Keratinocyte (primary cell): ENCODE measurements at regions not wholly inside any gene's neighbourhood (a gene's known extent, or its start where the extent isn't known, plus 50 kb on each side); places are given as distances from the start of the nearest gene placed in this dataset.

Experiments used
- DNase-seq: peaks from one replicate; pipeline ENCODE4 v3.0.0-alpha.2; 2011; ENCODE audit warnings: low read depth, missing footprints, low spot score
- FAIRE-seq: peaks from 2 replicates; lab custom pipeline; 2011; peaks lifted over from hg19 to GRCh38; lab: Jason Lieb, UNC
- H2AFZ ChIP-seq: 2 replicates; pipeline ENCODE4 v1.6.0; 2012; ENCODE audit warnings: low read length, control low read depth, inconsistent platforms; ENCODE audit not compliant: control insufficient read depth
- H3K27ac ChIP-seq: 2 replicates; pipeline ENCODE4 v1.5.1; 2011; ENCODE audit warnings: low read length; ENCODE audit not compliant: control insufficient read depth, insufficient read depth
- H3K27me3 ChIP-seq: 3 replicates; pipeline ENCODE4 v1.6.0; 2011; ENCODE audit warnings: low read length; ENCODE audit not compliant: control insufficient read depth, insufficient read depth; ENCODE audit errors: extremely low read depth
- H3K36me3 ChIP-seq, 2 experiments: 2 replicates in 1 of 2; 3 replicates in 1 of 2; pipeline ENCODE4 v1.5.1; 2011; ENCODE audit warnings: low read length in 2 of 2, mild to moderate bottlenecking in 1 of 2; ENCODE audit not compliant: control insufficient read depth in 2 of 2, insufficient read depth in 2 of 2; ENCODE audit errors: extremely low read depth in 1 of 2
- H3K4me1 ChIP-seq: 3 replicates; pipeline ENCODE4 v1.5.1; 2011; ENCODE audit warnings: low read length; ENCODE audit not compliant: control insufficient read depth, insufficient read depth; ENCODE audit errors: extremely low read depth
- H3K4me2 ChIP-seq: 3 replicates; pipeline ENCODE4 v1.6.0; 2011; ENCODE audit warnings: low read depth, low read length; ENCODE audit not compliant: control insufficient read depth, insufficient read depth; ENCODE audit errors: extremely low read depth
- H3K4me3 ChIP-seq, 3 experiments: fragments of 200-600 bp in 1 of 3; sonication (generic) in 1 of 3; 2 replicates in 2 of 3; 3 replicates in 1 of 3; pipeline ENCODE4 v1.5.1; 2011 to 2016; ENCODE audit warnings: low read length in 3 of 3, mild to moderate bottlenecking in 3 of 3, control low read depth in 2 of 3, inconsistent platforms in 1 of 3, low read depth in 1 of 3, mixed read lengths in 1 of 3, mixed run types in 1 of 3, moderate library complexity in 1 of 3; ENCODE audit not compliant: control insufficient read depth in 2 of 3, insufficient read depth in 2 of 3; ENCODE audit errors: extremely low read depth in 1 of 3
- H3K79me2 ChIP-seq: 2 replicates; pipeline ENCODE4 v1.6.0; 2012; ENCODE audit warnings: low read length; ENCODE audit not compliant: control insufficient read depth, insufficient read depth
- H3K9ac ChIP-seq: 3 replicates; pipeline ENCODE4 v1.6.0; 2011; ENCODE audit warnings: low read length; ENCODE audit not compliant: control insufficient read depth, insufficient read depth; ENCODE audit errors: extremely low read depth
- H3K9me1 ChIP-seq: 3 replicates; pipeline ENCODE4 v1.6.0; 2011; ENCODE audit warnings: low read length; ENCODE audit not compliant: control insufficient read depth, insufficient read depth; ENCODE audit errors: extremely low read depth
- H3K9me3 ChIP-seq: 2 replicates; pipeline ENCODE4 v1.5.1; 2012; ENCODE audit warnings: low read depth, low read length; ENCODE audit not compliant: control insufficient read depth
- H4K20me1 ChIP-seq: 3 replicates; pipeline ENCODE4 v1.6.0; 2011; ENCODE audit warnings: low read length; ENCODE audit not compliant: control insufficient read depth, insufficient read depth; ENCODE audit errors: extremely low read depth
- CTCF ChIP-seq, 3 experiments: IDR thresholded peaks in 1 of 3; conservative IDR thresholded peaks in 1 of 3; optimal IDR thresholded peaks in 1 of 3; 2 replicates in 2 of 3; 3 replicates in 1 of 3; pipeline versions ENCODE3 to v1.5.1; 2011; ENCODE audit warnings: low read length in 3 of 3, mild to moderate bottlenecking in 3 of 3, moderate library complexity in 2 of 3, control low read depth in 1 of 3, inconsistent platforms in 1 of 3; ENCODE audit not compliant: insufficient read depth in 2 of 3; ENCODE audit errors: extremely low read depth in 1 of 3
- EZH2 ChIP-seq: IDR thresholded peaks from one replicate; pipeline ENCODE4 v1.6.1; 2012; ENCODE audit warnings: inconsistent platforms, mild to moderate bottlenecking, low read length, moderate library complexity
- dilution Hi-C: fragments of 300-500 bp; cut with MboI; formaldehyde crosslinking; loops from one replicate; pipeline ENCODE4 v1.7.0; 2020; ENCODE audit warnings: low sequenced_read_pairs; ENCODE audit not compliant: extremely low pct_ligation_motif_present

- Histone ChIP-seq H3K4me1 (no peaks in the 10 kb centered on the region), H2AFZ (no peak overlapping the region), H3K27ac (no peak overlapping the region), H3K4me3 (no peak overlapping the region), H3K9me3 (no peaks in the 10 kb centered on the region), H4K20me1 (no peaks in the 10 kb centered on the region), H3K9me1 (no peaks in the 10 kb centered on the region), H3K9ac (no peak overlapping the region), H3K27me3 (peaks cover 18% of the 10 kb centered on the region), H3K36me3 (no peaks in the 10 kb centered on the region), H3K79me2 (no peaks in the 10 kb centered on the region), H3K4me2 (no peak overlapping the region)
- TF ChIP-seq CTCF (optimal IDR thresholded peaks at IDR 0.05 in 1 of 3, IDR thresholded peaks at IDR 0.05 in 1 of 3, conservative IDR thresholded peaks at IDR 0.05 in 1 of 3; ENCODE audit: extremely low read depth in 1 of 3, insufficient read depth in 2 of 3, low read length in 3 of 3) (no peak), EZH2 (no peak)
- no peak for FAIRE-seq
- no peak for DNase-seq
- dilution Hi-C loops = no loop called here
Measured at GRCh38 chr18:22676423-22676822, 256.7 kb upstream of the RBBP8 start.

- no peaks in the 10 kb centered on the region for H3K36me3 ChIP-seq
- FAIRE-seq (no peak), DNase-seq (no peak)
- no peaks in the 10 kb centered on the region for H3K79me2 ChIP-seq
- H3K4me1 ChIP-seq = no peaks in the 10 kb centered on the region
- dilution Hi-C loops = no loop called here
- H3K27ac ChIP-seq = no peak overlapping the region
- no peaks in the 10 kb centered on the region for H4K20me1 ChIP-seq
- no peaks in the 10 kb centered on the region for H3K9me1 ChIP-seq
- no peak overlapping the region for H3K9ac ChIP-seq
- H3K4me2 ChIP-seq = no peak overlapping the region
- H3K9me3 ChIP-seq = no peaks in the 10 kb centered on the region
- TF ChIP-seq CTCF (optimal IDR thresholded peaks at IDR 0.05 in 1 of 3, IDR thresholded peaks at IDR 0.05 in 1 of 3, conservative IDR thresholded peaks at IDR 0.05 in 1 of 3; ENCODE audit: extremely low read depth in 1 of 3, insufficient read depth in 2 of 3, low read length in 3 of 3) = no peak
- no peak for TF ChIP-seq EZH2
- H2AFZ ChIP-seq = no peak overlapping the region
- H3K27me3 ChIP-seq = peaks cover 25% of the 10 kb centered on the region
- H3K4me3 ChIP-seq = no peak overlapping the region
Measured at GRCh38 chr18:22678486-22678885, 254.6 kb upstream of the RBBP8 start.
